ENCODE measurements at regions not wholly inside any gene's neighbourhood (a gene's known extent, or its start where the extent isn't known, plus 50 kb on each side); places are given as distances from the start of the nearest gene placed in this dataset.
"Not testable (repeated sequence)": the region's sequence is repeated elsewhere in the genome, so short reads cannot be mapped to it uniquely, and the experiment has no call there.

DNA sequence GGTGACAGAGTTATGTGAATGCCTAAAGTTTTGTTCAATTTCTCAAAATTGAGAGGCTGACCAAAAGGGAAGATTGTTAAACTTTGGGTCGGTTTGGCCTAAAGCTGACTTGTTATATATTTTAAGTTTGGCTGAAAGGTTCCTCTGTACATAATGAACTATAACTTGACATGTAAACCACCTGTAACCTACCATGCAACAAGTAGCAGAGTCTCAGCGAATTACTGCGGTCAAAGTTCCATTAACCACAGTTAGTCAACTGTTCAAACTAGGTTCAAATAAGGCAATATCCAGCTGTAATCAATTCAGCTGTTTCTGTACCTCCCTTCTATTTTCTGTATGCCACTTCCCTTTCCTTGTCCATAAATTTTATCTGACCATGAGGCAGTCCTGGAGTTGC is 325.1 kb upstream of the NMUR2 start (continued):
- TF ChIP-seq, protein P1, sequence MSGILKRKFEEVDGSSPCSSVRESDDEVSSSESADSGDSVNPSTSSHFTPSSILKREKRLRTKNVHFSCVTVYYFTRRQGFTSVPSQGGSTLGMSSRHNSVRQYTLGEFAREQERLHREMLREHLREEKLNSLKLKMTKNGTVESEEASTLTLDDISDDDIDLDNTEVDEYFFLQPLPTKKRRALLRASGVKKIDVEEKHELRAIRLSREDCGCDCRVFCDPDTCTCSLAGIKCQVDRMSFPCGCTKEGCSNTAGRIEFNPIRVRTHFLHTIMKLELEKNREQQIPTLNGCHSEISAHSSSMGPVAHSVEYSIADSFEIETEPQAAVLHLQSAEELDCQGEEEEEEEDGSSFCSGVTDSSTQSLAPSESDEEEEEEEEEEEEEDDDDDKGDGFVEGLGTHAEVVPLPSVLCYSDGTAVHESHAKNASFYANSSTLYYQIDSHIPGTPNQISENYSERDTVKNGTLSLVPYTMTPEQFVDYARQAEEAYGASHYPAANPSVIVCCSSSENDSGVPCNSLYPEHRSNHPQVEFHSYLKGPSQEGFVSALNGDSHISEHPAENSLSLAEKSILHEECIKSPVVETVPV (CRISPR knock-in tag; IDR thresholded peaks at IDR 0.05), result no peak
- TF ChIP-seq SNAI2 (CRISPR knock-in tag; IDR thresholded peaks at IDR 0.05), result no peak
- no peak for TF ChIP-seq BACH2 (CRISPR knock-in tag; IDR thresholded peaks at IDR 0.05; ENCODE audit: borderline replicate concordance)
- TF ChIP-seq ZNF70 (CRISPR knock-in tag; IDR thresholded peaks at IDR 0.05), result no peak
- TF ChIP-seq OSR1 (CRISPR knock-in tag; IDR thresholded peaks at IDR 0.05), result no peak
- TF ChIP-seq, protein P2, sequence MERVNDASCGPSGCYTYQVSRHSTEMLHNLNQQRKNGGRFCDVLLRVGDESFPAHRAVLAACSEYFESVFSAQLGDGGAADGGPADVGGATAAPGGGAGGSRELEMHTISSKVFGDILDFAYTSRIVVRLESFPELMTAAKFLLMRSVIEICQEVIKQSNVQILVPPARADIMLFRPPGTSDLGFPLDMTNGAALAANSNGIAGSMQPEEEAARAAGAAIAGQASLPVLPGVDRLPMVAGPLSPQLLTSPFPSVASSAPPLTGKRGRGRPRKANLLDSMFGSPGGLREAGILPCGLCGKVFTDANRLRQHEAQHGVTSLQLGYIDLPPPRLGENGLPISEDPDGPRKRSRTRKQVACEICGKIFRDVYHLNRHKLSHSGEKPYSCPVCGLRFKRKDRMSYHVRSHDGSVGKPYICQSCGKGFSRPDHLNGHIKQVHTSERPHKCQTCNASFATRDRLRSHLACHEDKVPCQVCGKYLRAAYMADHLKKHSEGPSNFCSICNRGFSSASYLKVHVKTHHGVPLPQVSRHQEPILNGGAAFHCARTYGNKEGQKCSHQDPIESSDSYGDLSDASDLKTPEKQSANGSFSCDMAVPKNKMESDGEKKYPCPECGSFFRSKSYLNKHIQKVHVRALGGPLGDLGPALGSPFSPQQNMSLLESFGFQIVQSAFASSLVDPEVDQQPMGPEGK (CRISPR knock-in tag; IDR thresholded peaks at IDR 0.05; ENCODE audit: borderline replicate concordance), result no peak
- no peak for TF ChIP-seq ZFP3 (CRISPR knock-in tag; IDR thresholded peaks at IDR 0.05)
- no peak for TF ChIP-seq CSDC2 (CRISPR knock-in tag; IDR thresholded peaks at IDR 0.05)
- no peak for TF ChIP-seq ZC3H10 (CRISPR knock-in tag; IDR thresholded peaks at IDR 0.05)
- TF ChIP-seq, protein P3, sequence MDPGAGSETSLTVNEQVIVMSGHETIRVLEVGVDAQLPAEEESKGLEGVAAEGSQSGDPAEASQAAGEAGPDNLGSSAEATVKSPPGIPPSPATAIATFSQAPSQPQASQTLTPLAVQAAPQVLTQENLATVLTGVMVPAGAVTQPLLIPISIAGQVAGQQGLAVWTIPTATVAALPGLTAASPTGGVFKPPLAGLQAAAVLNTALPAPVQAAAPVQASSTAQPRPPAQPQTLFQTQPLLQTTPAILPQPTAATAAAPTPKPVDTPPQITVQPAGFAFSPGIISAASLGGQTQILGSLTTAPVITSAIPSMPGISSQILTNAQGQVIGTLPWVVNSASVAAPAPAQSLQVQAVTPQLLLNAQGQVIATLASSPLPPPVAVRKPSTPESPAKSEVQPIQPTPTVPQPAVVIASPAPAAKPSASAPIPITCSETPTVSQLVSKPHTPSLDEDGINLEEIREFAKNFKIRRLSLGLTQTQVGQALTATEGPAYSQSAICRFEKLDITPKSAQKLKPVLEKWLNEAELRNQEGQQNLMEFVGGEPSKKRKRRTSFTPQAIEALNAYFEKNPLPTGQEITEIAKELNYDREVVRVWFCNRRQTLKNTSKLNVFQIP (CRISPR knock-in tag; IDR thresholded peaks at IDR 0.05; ENCODE audit: borderline replicate concordance, low read depth), result no peak
- no peak for TF ChIP-seq GLIS3 (CRISPR knock-in tag; IDR thresholded peaks at IDR 0.05)
- TF ChIP-seq ISL1 (CRISPR knock-in tag; IDR thresholded peaks at IDR 0.05), result no peak
- TF ChIP-seq ARNTL (CRISPR knock-in tag; IDR thresholded peaks at IDR 0.05; ENCODE audit: borderline replicate concordance, low read depth), result no peak

DNA sequence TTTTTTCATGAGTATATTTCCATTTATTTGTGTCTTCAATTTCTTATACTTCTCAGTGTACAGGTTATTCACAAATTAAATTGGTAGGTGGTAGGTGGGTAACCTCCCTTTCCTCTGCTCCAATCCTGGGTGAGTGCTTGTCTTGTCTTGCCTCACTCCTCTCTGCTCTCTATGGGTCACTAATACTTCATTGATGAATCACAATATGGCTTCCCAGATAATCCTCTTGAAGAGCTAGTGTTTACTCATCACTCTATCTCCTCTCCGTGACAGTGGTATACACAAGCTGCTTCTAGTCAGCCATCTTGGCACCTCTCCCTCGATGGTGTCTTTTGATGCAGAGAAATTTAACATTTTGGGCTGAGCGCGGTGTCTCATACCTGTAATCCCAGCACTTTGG is 331.8 kb upstream of the NMUR2 start:
- ATAC-seq, result no peak
- TF ChIP-seq BACH2 (CRISPR knock-in tag; IDR thresholded peaks at IDR 0.05; ENCODE audit: borderline replicate concordance), result no peak
- TF ChIP-seq ESRRG (CRISPR knock-in tag; IDR thresholded peaks at IDR 0.05), result no peak
- no peak for TF ChIP-seq CSDC2 (CRISPR knock-in tag; IDR thresholded peaks at IDR 0.05)
- TF ChIP-seq, protein P2 (CRISPR knock-in tag; IDR thresholded peaks at IDR 0.05; ENCODE audit: borderline replicate concordance), result no peak
- no peak for TF ChIP-seq TCF4 (CRISPR knock-in tag; IDR thresholded peaks at IDR 0.05; ENCODE audit: borderline replicate concordance)
- TF ChIP-seq SNAI2 (CRISPR knock-in tag; IDR thresholded peaks at IDR 0.05), result no peak
- no peak for TF ChIP-seq PPARA (CRISPR knock-in tag; IDR thresholded peaks at IDR 0.05; ENCODE audit: borderline replicate concordance)
- no peak for TF ChIP-seq ARNTL (CRISPR knock-in tag; IDR thresholded peaks at IDR 0.05; ENCODE audit: borderline replicate concordance, low read depth)
- no peak for TF ChIP-seq OSR1 (CRISPR knock-in tag; IDR thresholded peaks at IDR 0.05)
- TF ChIP-seq ZNF8 (CRISPR knock-in tag; IDR thresholded peaks at IDR 0.05), result no peak
- TF ChIP-seq, protein P4, sequence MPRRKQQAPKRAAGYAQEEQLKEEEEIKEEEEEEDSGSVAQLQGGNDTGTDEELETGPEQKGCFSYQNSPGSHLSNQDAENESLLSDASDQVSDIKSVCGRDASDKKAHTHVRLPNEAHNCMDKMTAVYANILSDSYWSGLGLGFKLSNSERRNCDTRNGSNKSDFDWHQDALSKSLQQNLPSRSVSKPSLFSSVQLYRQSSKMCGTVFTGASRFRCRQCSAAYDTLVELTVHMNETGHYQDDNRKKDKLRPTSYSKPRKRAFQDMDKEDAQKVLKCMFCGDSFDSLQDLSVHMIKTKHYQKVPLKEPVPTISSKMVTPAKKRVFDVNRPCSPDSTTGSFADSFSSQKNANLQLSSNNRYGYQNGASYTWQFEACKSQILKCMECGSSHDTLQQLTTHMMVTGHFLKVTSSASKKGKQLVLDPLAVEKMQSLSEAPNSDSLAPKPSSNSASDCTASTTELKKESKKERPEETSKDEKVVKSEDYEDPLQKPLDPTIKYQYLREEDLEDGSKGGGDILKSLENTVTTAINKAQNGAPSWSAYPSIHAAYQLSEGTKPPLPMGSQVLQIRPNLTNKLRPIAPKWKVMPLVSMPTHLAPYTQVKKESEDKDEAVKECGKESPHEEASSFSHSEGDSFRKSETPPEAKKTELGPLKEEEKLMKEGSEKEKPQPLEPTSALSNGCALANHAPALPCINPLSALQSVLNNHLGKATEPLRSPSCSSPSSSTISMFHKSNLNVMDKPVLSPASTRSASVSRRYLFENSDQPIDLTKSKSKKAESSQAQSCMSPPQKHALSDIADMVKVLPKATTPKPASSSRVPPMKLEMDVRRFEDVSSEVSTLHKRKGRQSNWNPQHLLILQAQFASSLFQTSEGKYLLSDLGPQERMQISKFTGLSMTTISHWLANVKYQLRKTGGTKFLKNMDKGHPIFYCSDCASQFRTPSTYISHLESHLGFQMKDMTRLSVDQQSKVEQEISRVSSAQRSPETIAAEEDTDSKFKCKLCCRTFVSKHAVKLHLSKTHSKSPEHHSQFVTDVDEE (CRISPR knock-in tag; IDR thresholded peaks at IDR 0.05), result no peak
- TF ChIP-seq, protein P3 (CRISPR knock-in tag; IDR thresholded peaks at IDR 0.05; ENCODE audit: borderline replicate concordance, low read depth), result no peak

DNA sequence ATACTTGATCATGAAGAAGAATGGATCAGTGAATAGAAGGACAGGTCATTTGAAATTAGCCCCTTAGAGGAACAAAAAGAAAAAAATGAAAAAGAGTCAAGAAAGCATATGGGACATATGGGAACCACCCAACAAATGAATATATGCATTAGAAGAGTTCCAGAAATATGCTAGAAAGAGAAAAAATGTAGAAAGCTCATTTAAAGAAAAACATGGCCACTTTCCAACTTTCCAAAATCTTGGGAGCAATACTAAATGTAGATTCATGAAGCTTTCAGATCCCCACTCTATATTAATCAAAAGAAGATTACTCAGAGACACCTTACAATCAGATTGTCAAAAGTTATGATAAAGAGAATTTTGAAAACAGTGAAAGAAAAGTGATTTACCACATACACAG is 334.8 kb upstream of the NMUR2 start:
- no peak for ATAC-seq
- no peak for TF ChIP-seq ZNF70 (CRISPR knock-in tag; IDR thresholded peaks at IDR 0.05)
- TF ChIP-seq, protein P1 (CRISPR knock-in tag; IDR thresholded peaks at IDR 0.05), result no peak
- TF ChIP-seq, protein P2 (CRISPR knock-in tag; IDR thresholded peaks at IDR 0.05; ENCODE audit: borderline replicate concordance), result no peak

DNA sequence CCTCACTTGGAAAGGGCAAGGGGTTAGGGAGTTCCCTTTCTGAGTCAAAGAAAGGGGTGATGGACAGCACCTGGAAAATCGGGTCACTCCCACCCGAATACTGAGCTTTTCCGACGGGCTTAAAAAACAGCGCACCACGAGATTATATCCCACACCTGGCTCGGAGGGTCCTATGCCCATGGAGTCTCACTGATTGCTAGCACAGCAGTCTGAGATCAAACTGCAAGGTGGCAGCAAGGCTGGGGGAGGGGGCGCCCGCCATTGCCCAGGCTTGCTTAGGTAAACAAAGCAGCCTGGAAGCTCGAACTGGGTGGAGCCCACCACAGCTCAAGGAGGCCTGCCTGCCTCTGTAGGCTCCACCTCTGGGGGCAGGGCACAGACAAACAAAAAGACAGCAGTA is 336.0 kb upstream of the NMUR2 start:
- ATAC-seq, result not testable (repeated sequence)

DNA sequence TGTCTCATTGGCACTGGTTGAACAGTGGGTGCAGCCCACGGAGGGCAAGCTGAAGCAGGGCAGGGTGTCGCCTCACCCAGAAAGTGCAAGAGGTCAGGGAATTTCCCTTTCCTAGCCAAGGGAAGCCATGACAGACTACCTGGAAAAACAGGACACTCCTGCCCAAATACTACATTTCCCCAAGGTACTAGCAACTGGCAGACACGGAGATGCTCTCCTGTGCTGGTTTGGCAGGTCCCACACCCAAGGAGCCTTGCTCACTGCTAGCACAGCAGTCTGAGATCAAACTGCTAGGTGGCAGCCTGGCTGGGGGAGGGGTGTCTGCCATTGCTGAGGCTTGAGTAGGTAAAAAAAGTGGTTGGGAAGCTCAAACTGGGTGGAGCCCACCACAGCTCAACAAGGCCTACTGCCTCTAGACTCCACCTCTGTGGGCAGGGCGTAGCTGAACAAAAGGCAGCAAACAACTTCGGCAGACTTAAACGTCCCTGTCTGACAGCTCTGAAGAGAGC is 382.7 kb upstream of the NMUR2 start:
- not testable (repeated sequence) for ATAC-seq
